Neural cell (in vitro differentiated cells): ENCODE measurements at regions not wholly inside any gene's neighbourhood (a gene's known extent, or its start where the extent isn't known, plus 50 kb on each side); places are given as distances from the start of the nearest gene placed in this dataset.

ENCODE experiments used
- H2AFZ ChIP-seq: fragments of 200-600, 300-800 bp; sonication (generic), shearing (Covaris generic); 2 replicates; pipeline ENCODE4 v1.6.0; 2014; ENCODE audit warnings: low read depth, mild to moderate bottlenecking, antibody characterized with exemption, low read length, moderate library complexity
- H3F3A ChIP-seq: fragments of 200-600 bp; shearing (Covaris generic); 2 replicates; pipeline ENCODE4 v1.6.1; 2016; ENCODE audit warnings: mild to moderate bottlenecking, moderate library complexity, mixed read lengths, antibody characterized with exemption, low read length; ENCODE audit not compliant: insufficient read depth, poor library complexity, severe bottlenecking
- H3K27ac ChIP-seq: fragments of 200-600, 300-800 bp; sonication (generic), shearing (Covaris generic); 2 replicates; pipeline ENCODE4 v1.5.1; 2014; ENCODE audit warnings: mild to moderate bottlenecking, low read length, moderate library complexity
- H3K27me3 ChIP-seq: fragments of 300-800, 200-600 bp; sonication (generic), shearing (Covaris generic); 2 replicates; pipeline ENCODE4 v1.6.0; 2014; ENCODE audit warnings: mild to moderate bottlenecking, low read depth, low read length, moderate library complexity; ENCODE audit not compliant: insufficient read depth
- H3K36me3 ChIP-seq: fragments of 300-800, 200-600 bp; sonication (generic), shearing (Covaris generic); 2 replicates; pipeline ENCODE4 v1.5.1; 2014; ENCODE audit warnings: mild to moderate bottlenecking, antibody characterized with exemption, low read length, moderate library complexity; ENCODE audit not compliant: insufficient read depth
- H3K4me2 ChIP-seq: fragments of 300-800, 200-600 bp; sonication (generic), shearing (Covaris generic); 2 replicates; pipeline ENCODE4 v1.6.0; 2014; ENCODE audit warnings: mild to moderate bottlenecking, low read length
- H3K4me3 ChIP-seq: fragments of 300-800, 200-600 bp; sonication (generic), shearing (Covaris generic); 2 replicates; pipeline ENCODE4 v1.5.1; 2014; ENCODE audit warnings: mild to moderate bottlenecking, low read length, moderate library complexity
- H3K79me2 ChIP-seq: fragments of 200-600 bp; shearing (Covaris generic); replicated peaks from 2 replicates; pipeline ENCODE4 v1.6.0; 2014; ENCODE audit warnings: mild to moderate bottlenecking, low read length, moderate library complexity; ENCODE audit not compliant: insufficient read depth
- H3K9ac ChIP-seq: fragments of 300-800, 200-600 bp; sonication (generic), shearing (Covaris generic); 2 replicates; pipeline ENCODE4 v1.6.1; 2016; ENCODE audit warnings: mild to moderate bottlenecking, low read length, mixed read lengths
- H3K9me2 ChIP-seq: fragments of 200-600 bp; shearing (Covaris generic); 2 replicates; pipeline ENCODE4 v1.6.1; 2016; ENCODE audit warnings: mild to moderate bottlenecking, low read length, mixed read lengths; ENCODE audit not compliant: insufficient read depth
- H3K9me3 ChIP-seq: fragments of 200-600, 300-800 bp; sonication (generic), shearing (Covaris generic); 2 replicates; pipeline ENCODE4 v1.6.1; 2016; ENCODE audit warnings: mild to moderate bottlenecking, mixed run types, low read length, moderate library complexity, mixed read lengths
- H4K20me1 ChIP-seq: fragments of 200-600 bp; shearing (Covaris generic); 2 replicates; pipeline ENCODE4 v1.6.1; 2016; ENCODE audit warnings: mild to moderate bottlenecking, mixed run types; ENCODE audit not compliant: insufficient read depth
- CTCF ChIP-seq: fragments of 450-650 bp; IDR thresholded peaks from 2 replicates; pipeline ENCODE4 v1.5.1; 2014; ENCODE audit warnings: antibody characterized with exemption, mild to moderate bottlenecking, moderate library complexity; ENCODE audit not compliant: poor library complexity, severe bottlenecking
- EP300 ChIP-seq: fragments of 450-650 bp; conservative IDR thresholded peaks from 2 replicates; pipeline ENCODE4 v1.6.1; 2014; ENCODE audit warnings: antibody characterized with exemption, mild to moderate bottlenecking, moderate library complexity; ENCODE audit not compliant: poor library complexity, severe bottlenecking
- EZH2 ChIP-seq: fragments of 200-600, 300-800 bp; shearing (Covaris generic), sonication (generic); IDR thresholded peaks from 2 replicates; pipeline ENCODE4 v1.6.1; 2014; ENCODE audit warnings: antibody characterized with exemption, low read length, borderline replicate concordance, mild to moderate bottlenecking; ENCODE audit not compliant: insufficient read depth, poor library complexity, severe bottlenecking
- MXI1 ChIP-seq: fragments of 450-650 bp; conservative IDR thresholded peaks from 2 replicates; pipeline ENCODE4 v1.6.1; 2014; ENCODE audit warnings: antibody characterized with exemption, mild to moderate bottlenecking; ENCODE audit not compliant: poor library complexity, severe bottlenecking
- POLR2AphosphoS5 ChIP-seq: IDR thresholded peaks from 2 replicates; pipeline ENCODE4 v1.6.1; 2012
- RAD21 ChIP-seq: fragments of 450-650 bp; conservative IDR thresholded peaks from 2 replicates; pipeline ENCODE4 v1.6.1; 2014; ENCODE audit warnings: antibody characterized with exemption, mild to moderate bottlenecking, moderate library complexity
- REST ChIP-seq: IDR thresholded peaks from 2 replicates; pipeline ENCODE4 v1.6.1; 2012; ENCODE audit warnings: borderline replicate concordance
- SMC3 ChIP-seq: fragments of 450-650 bp; conservative IDR thresholded peaks from 2 replicates; pipeline ENCODE4 v1.6.1; 2014; ENCODE audit warnings: antibody characterized with exemption, mild to moderate bottlenecking, moderate library complexity; ENCODE audit not compliant: poor library complexity
- TAF1 ChIP-seq: IDR thresholded peaks from 2 replicates; pipeline ENCODE4 v1.6.1; 2012; ENCODE audit warnings: low read depth

GRCh38 chrX:25084446-25084845 is 68.7 kb upstream of the ARX start:
- H2AFZ ChIP-seq = no peak overlapping the region
- H3K9me3 ChIP-seq = no peaks in the 10 kb centered on the region
- no peaks in the 10 kb centered on the region for H4K20me1 ChIP-seq
- H3K9me2 ChIP-seq = no peaks in the 10 kb centered on the region
- H3K36me3 ChIP-seq = no peaks in the 10 kb centered on the region
- no peak overlapping the region for H3K4me3 ChIP-seq
- H3K79me2 ChIP-seq = no peaks in the 10 kb centered on the region
- H3K9ac ChIP-seq = no peak overlapping the region
- no peak overlapping the region for H3K4me2 ChIP-seq
- no peak overlapping the region for H3K27ac ChIP-seq
- H3F3A ChIP-seq = no peaks in the 10 kb centered on the region
- H3K27me3 ChIP-seq = no peaks in the 10 kb centered on the region
- TF ChIP-seq EZH2 (no peak), CTCF (no peak), EP300 (no peak), REST (no peak), SMC3 (no peak), POLR2AphosphoS5 (no peak), MXI1 (no peak), TAF1 (no peak), RAD21 (no peak)

GRCh38 chrX:25083661-25084060 is 67.9 kb upstream of the ARX start:
- Histone ChIP-seq H3F3A (no peaks in the 10 kb centered on the region), H3K4me2 (no peak overlapping the region), H4K20me1 (no peaks in the 10 kb centered on the region), H3K9ac (no peak overlapping the region), H3K4me3 (no peak overlapping the region), H3K27ac (no peak overlapping the region), H3K9me2 (no peaks in the 10 kb centered on the region), H3K9me3 (no peaks in the 10 kb centered on the region), H3K36me3 (no peaks in the 10 kb centered on the region), H3K79me2 (no peaks in the 10 kb centered on the region), H3K27me3 (no peaks in the 10 kb centered on the region), H2AFZ (no peak overlapping the region)
- no peak for TF ChIP-seq MXI1
- no peak for TF ChIP-seq EP300
- no peak for TF ChIP-seq REST
- no peak for TF ChIP-seq SMC3
- TF ChIP-seq POLR2AphosphoS5 = no peak
- TF ChIP-seq EZH2 = no peak
- TF ChIP-seq RAD21 = no peak
- no peak for TF ChIP-seq CTCF
- no peak for TF ChIP-seq TAF1
